Kidney (tissue), 13 donors: ENCODE measurements at regions not wholly inside any gene's neighbourhood (a gene's known extent, or its start where the extent isn't known, plus 50 kb on each side); places are given as distances from the start of the nearest gene placed in this dataset.

Source experiments
- DNase-seq, 5 donors: peaks; one replicate each; pipeline ENCODE4 v3.0.0-alpha.2; 2013 to 2020
- FAIRE-seq: peaks from 2 replicates; lab custom pipeline; 2012; peaks lifted over from hg19 to GRCh38; lab: Jason Lieb, UNC
- H3K27ac ChIP-seq, 2 donors: one replicate each; pipeline ENCODE4 v1.7.0; 2013; ENCODE audit warnings: low read depth in 2 of 2, low read length in 2 of 2, inconsistent platforms in 1 of 2
- H3K27me3 ChIP-seq: one replicate; pipeline ENCODE4 v1.7.1; 2013; ENCODE audit warnings: low read length, inconsistent platforms; ENCODE audit not compliant: control insufficient read depth, insufficient read depth
- H3K36me3 ChIP-seq, 3 donors: one replicate each; pipeline versions ENCODE4 v1.7.0 to v1.7.1; 2013; ENCODE audit warnings: low read length in 3 of 3, control low read depth in 1 of 3, inconsistent platforms in 1 of 3; ENCODE audit not compliant: insufficient read depth in 3 of 3, control insufficient read depth in 2 of 3
- H3K4me1 ChIP-seq, 3 donors: one replicate each; pipeline versions ENCODE4 v1.7.0 to v1.7.1; 2013; ENCODE audit warnings: low read length in 3 of 3, inconsistent platforms in 1 of 3, low read depth in 1 of 3; ENCODE audit not compliant: control insufficient read depth in 2 of 3, insufficient read depth in 2 of 3
- H3K4me3 ChIP-seq, 3 donors: one replicate each; pipeline versions ENCODE4 v1.7.0 to v1.8.1; 2013; ENCODE audit warnings: low read length in 3 of 3, control low read depth in 1 of 3, inconsistent platforms in 1 of 3
- H3K9ac ChIP-seq, 3 donors: one replicate each; pipeline versions ENCODE4 v1.7.0 to v1.7.1; 2013; ENCODE audit warnings: low read length in 3 of 3, control low read depth in 1 of 3, inconsistent platforms in 1 of 3
- H3K9me3 ChIP-seq, 3 donors: one replicate each; pipeline versions ENCODE4 v1.7.0 to v1.7.1; 2013; ENCODE audit warnings: low read length in 3 of 3, control low read depth in 1 of 3, inconsistent platforms in 1 of 3; ENCODE audit not compliant: control insufficient read depth in 2 of 3, insufficient read depth in 1 of 3
- CTCF ChIP-seq: IDR thresholded peaks from 3 replicates; pipeline ENCODE4 v1.5.1; 2012; ENCODE audit warnings: mild to moderate bottlenecking, moderate library complexity, borderline replicate concordance; ENCODE audit not compliant: insufficient read depth; ENCODE audit errors: extremely low read depth
- intact Hi-C: fragments of 100-400 bp; cut with DNase I; formaldehyde crosslinking; loops from one replicate; pipeline ENCODE4 v1.11.1; 2022
- donor health status: control.
- donor health status: control.
- donor health status: control.
- donor health status: control.
- donor health status: control.
- donor health status: DM: yes; HTN: yes; CAD: no.
- donor health status: Normal renal cell carcinoma (clear cell type).

- Histone ChIP-seq H3K27me3 (no peaks in the 10 kb centered on the region), H3K9ac (no peak overlapping the region), H3K27ac (no peak overlapping the region), H3K4me3 (no peak overlapping the region), H3K36me3 (no peaks in the 10 kb centered on the region), H3K4me1 (peaks cover 9 to 25% (median 25%) of the 10 kb centered on the region in 3 donors), H3K9me3 (no peaks in the 10 kb centered on the region)
- FAIRE-seq (no peak), DNase-seq (peak in 2 of 5 donors; percentile 35 to 57)
- TF ChIP-seq CTCF = no peak
- intact Hi-C loops = no loop called here
These were observed 77.6 kb upstream of the ANKRD55 start for GRCh38 chr5:56310711-56311204.

GRCh38 chr5:56309262-56309826 is 76.2 kb upstream of the ANKRD55 start:
- H3K4me3 ChIP-seq = no peak overlapping the region
- no peaks in the 10 kb centered on the region for H3K27me3 ChIP-seq
- FAIRE-seq = no peak
- H3K9ac ChIP-seq = no peak overlapping the region
- no peak overlapping the region for H3K27ac ChIP-seq
- no peak for TF ChIP-seq CTCF
- intact Hi-C loops = no loop called here
- H3K36me3 ChIP-seq = no peaks in the 10 kb centered on the region
- H3K4me1 ChIP-seq = peaks cover 9 to 22% (median 21%) of the 10 kb centered on the region in 3 donors
- H3K9me3 ChIP-seq = no peaks in the 10 kb centered on the region
- DNase-seq = no peak

GRCh38 chr5:56307714-56308333 is 74.7 kb upstream of the ANKRD55 start:
- DNase-seq (no peak), FAIRE-seq (no peak)
- no peaks in the 10 kb centered on the region for H3K27me3 ChIP-seq
- H3K9ac ChIP-seq = no peak overlapping the region
- H3K27ac ChIP-seq = no peak overlapping the region
- H3K36me3 ChIP-seq = no peaks in the 10 kb centered on the region
- TF ChIP-seq CTCF = no peak
- intact Hi-C loops = no loop called here
- H3K4me3 ChIP-seq = no peak overlapping the region
- H3K4me1 ChIP-seq = peaks cover 9 to 22% (median 21%) of the 10 kb centered on the region in 3 donors
- H3K9me3 ChIP-seq = no peaks in the 10 kb centered on the region
